HS-27A (cell line): ENCODE measurements at regions not wholly inside any gene's neighbourhood (a gene's known extent, or its start where the extent isn't known, plus 50 kb on each side); places are given as distances from the start of the nearest gene placed in this dataset.
"Not testable (repeated sequence)": the region's sequence is repeated elsewhere in the genome, so short reads cannot be mapped to it uniquely, and the experiment has no call there.

Source experiments
- DNase-seq: peaks from one replicate; pipeline ENCODE4 v3.0.0-alpha.2; 2012; ENCODE audit warnings: low read depth, missing footprints

DNA sequence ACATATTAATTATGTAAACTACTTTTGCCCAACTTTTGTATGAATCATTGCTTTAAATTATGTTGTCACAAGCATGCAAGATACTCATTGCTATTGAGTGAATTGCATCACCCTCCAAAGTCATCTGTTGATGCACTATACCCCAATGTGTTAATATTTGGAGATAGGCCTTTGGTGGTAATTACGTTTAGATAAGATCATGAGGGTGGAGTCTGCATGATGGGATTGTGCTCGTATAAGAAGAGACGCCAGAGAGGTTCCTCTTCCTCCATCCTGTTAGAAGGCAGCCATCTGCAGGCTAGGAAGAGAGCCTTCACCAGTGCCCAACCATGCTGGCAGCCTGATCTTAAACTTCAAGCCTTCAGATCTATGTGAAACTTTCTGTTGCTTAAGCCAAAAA lies 95.3 kb upstream of the MAGI2 start:
- no peak for DNase-seq

DNA sequence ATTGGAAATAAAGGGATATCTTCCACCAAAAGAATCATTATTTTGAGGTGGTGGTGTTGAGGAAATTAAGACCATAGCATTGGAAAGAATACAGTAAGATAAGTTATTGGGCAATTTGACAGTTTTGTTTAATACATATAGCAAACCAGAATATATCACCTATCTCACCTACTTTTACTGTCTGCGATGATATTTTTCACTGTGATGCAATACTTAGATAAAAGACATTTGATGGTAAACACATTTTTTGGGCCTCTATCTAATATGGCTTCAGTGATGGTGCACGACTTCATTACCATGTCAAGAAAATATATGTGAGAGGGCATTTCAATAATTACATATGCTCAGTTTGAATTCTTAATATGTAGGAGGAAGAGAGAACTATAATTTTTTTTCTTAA lies 93.7 kb upstream of the MAGI2 start:
- no peak for DNase-seq

DNA sequence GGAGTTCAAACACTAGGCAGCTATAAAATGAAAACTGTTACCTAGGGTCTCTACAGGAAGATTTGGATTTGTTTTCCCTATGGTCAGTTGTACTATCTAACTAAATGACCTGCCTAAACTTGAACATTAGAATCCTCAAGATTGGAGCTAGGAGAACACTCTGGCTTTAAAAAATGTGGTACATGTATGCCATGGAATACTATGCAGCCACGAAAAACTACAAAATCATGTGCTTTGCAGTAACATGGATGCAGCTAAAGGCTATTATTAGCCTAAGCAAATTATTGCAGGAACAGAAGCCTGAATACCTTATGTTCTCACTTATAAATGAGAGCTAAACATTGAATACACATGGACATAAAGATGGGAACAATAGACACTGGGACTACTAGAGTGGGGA lies 87.1 kb upstream of the MAGI2 start:
- no peak for DNase-seq

DNA sequence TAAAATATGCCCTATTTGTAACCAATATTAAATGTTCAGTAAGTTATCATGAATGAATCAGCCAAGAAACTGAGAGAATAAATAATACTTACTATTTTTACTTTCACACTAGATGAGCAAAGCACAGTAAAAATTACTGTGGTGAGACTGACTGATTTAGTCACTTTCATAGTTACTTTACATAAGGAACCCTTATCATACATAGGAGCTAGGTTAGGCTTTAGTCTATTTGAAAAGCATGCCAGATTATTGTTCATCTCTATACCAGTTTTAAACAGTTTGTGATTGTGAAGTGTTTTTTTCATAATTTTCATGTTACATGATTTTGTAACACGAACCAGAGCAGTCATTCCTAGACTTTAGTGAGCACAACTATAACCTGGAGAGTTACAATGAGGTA lies 80.7 kb upstream of the MAGI2 start:
- no peak for DNase-seq

DNA sequence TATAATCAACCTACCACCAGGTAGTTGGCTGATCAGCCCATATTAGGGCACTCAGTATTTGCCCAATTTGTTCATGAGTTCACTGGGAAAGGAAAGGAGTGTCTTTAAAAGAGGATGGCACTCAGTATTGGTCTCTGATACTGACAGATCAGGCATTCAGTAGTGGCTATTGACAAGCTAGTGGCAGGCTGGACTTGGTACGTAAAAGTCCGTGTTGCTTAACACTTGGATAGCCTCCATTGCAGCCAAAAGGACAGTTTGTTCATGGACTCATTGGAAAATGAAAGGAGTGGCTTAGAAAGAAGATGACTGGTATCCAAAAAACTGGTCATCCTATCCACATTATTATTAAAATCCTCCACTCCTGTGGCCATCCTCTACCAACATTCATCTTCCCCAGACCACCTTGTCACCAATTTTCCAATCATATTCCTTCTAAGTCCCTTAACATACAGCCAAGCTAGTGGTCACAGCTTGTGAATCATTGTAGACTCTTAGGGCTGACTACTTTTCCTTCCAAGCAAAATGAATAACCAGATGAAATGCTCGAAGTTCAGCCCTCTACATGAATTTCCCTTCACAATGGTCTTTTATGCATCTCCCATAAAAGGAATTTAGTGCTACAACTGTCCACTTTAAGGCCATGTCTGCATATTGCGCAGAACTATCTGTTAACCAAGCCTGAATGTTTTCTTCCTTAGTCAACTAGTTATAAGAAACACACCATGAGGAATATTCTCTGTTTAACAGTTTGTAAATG lies 78.6 kb upstream of the MAGI2 start:
- no peak for DNase-seq

DNA sequence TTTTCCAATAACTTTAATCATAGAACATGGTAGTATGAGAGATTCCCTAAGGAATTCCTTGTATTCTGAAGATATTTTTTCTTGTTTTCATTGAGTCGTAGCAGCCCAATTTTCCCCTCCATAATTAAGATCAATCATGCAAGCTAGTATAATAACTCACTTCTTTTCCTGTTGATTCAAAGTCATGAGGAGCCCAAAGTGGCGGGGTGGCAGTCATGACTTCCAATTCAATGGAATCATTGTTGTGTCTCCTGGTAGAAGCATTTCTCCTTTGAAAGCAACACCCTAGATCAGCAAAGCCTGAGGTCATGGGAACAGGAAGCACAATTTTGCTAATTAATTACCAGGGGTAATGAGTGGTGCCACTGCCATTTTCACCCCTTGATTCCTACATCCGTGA lies 77.6 kb upstream of the MAGI2 start:
- no peak for DNase-seq

DNA sequence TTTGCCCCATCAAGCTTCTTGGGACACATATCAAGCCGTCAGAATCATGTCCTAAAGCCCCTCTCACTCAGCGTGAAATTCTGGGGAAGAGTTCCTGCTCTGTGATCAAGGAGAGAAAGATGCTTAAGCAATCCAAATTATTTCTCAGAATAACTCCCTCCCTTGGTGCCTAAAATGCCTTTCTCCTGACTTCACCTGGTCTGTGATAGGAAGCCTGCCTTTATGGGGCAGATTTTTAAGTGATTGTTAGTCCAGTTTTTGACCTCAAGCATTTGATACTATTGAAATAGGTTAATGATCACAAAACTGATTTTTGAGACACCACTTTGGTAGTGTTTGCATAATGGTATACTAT lies 76.4 kb upstream of the MAGI2 start:
- DNase-seq: no peak

DNA sequence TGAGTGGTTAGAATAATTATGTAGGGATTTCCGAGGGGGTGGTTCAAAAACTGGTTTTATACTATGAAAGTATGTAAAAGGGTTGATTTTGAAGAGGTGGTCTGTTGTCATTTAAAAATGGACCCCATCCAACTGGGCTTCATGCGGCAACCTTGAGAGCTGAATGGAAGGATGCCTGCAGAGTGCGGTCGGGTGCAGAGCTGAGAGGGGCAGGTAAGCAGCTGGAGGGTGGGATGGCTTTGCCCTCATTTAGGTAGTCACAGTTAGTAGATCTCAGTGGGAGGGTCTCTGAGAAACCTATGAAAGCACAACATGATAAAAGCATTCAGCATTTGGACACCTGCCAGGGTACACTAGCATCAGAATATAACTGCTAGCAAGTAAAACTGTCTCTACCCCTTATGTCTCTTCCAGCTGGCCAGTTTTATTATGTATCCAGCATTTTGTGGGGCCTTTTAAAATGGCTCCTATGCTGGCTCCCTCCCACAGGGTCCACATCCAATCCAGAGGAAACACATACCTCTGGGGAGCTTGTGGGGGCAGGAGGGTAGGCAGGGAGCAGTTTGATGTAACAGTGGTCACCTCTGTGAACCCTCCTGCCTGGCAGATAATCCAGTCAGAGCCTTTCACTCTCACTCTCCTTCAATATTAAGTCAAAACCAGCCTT lies 75.9 kb upstream of the MAGI2 start:
- no peak for DNase-seq

DNA sequence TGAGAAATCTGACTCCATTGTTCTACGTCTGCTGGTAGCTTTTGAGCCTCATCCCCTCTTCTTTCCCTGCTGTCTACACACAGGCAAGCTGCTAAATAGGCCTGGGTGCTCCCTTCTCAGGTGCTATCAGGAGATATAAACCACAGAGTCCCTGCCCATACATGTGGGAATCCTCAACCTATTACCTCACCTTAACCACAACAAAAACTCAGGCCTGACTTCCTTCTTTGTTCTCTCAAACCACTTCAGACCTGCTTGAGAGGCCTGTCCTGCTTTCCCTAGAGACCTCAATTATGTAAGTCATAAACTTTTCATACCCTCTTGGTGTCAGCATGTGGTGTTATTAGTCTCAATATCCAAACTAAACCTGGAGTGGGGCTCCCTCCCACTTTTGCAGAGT lies 75.0 kb upstream of the MAGI2 start:
- DNase-seq: no peak

DNA sequence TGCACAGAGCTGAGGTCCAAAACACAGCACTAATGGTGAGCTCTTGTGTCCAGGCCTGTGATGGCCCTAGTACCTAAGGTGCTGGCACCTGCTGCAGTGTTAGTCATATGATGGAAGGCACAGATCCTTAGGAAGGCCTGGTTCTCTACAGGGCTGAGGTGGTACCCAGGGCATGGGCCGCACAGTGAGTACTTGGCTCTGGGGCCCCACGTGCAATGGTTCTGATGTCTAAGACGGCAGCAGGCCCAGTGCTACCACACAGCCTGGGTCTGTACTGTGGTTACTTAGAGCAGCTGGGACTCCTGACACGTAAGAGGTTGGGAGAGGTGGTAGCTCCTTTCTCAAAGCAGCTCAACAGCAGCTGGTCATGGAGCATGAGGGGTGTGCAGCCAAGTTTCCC lies 70.6 kb upstream of the MAGI2 start:
- DNase-seq: no peak

DNA sequence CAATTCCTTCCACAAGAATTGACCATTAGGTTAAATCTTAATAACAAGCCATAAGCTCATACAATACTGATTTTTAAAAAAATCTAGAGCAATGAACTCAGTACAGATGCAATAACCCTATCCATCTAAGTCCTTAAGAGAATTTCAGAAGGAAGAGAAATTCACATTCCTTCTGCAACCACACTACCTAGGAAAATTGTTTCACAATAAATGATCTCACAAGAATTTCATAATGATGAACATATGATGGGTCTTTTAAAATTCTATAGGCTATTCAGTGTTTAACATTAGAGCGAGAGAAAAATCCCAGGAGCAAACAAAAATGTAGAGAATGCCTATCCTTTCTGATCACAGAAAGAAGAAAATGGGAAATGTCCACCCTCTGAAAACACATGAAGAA lies 70.0 kb upstream of the MAGI2 start:
- DNase-seq: no peak

DNA sequence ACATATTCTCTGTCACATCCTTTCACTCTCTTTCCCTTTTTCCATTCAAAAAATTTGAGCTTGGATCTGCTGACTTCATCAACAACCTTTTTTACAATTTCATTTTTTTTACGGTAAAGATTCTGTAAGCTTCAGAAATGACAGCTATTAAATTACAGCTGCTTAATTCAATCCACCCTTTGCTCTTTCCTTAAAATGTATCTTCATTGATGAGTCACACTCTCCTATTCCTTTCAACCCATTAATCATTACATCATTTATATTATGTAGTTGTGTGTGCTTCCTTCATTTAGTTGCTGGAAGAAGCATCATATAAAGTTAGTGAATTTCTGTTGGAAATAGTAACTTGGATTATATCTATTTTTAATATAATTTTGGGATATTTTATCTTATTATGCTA lies 67.1 kb upstream of the MAGI2 start:
- no peak for DNase-seq

DNA sequence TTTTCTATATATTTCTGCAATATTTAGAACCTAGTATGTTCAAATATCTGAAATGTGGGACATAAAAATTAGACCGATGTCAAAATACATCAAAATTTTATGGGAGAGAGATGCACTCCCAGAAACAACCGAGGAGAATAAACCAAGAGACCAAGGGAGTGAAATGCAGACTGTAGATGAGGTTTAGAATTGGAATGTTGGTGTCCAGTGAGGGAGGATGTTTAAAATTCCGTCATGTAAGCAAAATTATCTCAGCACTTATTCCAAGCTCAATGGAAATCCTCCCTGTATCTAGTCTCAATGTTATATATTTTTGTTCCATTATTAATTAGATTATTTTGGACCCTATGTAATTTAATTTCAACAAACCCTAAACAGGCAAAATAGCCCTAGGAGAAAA lies 61.9 kb upstream of the MAGI2 start:
- no peak for DNase-seq

DNA sequence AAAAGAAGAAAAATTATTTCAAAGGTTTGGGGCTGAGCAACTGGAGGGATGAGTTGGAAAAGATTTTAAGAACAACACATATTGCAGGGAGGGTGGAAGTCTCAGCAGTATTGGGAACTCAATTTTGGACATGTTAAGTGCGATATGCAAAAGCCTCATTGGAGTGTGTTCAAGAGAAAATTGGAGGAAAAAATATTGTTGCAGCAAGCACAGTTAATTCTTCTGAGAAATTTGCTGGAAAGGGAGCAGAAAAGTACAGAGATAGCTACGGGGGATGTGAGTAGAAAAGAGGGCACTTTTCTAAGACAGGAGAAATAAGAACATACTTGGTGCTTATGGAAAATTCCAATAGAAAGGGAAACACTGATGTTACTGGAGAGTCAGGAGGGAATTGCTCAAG lies 59.8 kb upstream of the MAGI2 start:
- no peak for DNase-seq

DNA sequence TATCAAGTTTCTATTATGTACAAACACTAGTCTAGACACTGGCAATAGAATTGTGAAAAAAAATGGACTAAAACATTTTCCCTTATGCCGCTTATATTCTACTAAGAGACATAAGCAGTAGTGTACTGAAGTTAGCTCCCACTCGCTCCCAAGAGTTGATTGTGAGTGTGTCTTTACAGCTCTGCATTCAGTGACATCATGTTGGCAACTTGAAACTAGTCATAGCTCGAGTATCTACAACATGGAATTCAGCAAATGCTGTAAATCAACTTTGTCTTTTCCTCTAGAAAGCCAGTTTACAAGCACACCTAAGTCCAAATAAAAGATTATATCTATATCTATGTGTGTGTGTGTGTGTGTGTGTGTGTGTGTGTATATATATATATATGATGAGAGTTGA lies 58.8 kb upstream of the MAGI2 start:
- no peak for DNase-seq

DNA sequence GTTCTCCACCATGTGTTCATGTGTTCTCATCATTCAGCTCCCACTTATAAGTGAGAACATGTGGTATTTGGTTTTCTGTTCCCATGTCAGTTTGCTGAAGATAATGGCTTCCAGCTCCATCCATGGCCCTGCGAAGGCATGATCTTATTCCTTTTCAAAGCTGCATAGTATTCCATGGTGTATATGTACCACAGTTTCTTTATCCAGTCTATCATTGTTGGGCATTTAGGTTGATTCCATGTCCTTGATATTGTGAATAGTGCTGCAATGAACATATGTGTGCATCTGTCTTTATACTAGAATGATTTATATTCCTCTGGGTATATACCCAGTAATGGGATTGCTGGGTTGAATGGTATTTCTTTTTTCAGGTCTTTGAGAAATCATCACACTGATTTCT lies 57.6 kb upstream of the MAGI2 start:
- not testable (repeated sequence) for DNase-seq

DNA sequence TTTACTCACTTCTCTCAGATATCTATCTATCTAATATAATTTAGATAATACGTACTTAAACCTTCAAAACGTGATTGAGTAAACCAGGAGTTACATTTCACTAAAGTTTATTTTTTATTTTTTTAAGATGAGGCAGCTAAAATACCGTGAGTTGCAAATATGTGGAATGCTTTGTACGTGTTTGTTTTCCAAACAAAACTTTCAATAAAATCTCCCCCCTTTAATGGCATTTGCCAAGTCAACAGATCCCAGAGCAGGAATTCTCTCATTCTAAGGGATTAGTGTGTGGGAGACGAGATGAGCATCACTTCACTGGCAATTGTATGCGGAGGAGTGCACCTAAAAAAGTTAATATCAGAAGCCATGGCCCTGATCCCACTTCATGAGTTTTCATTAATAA lies 53.7 kb upstream of the MAGI2 start:
- no peak for DNase-seq

DNA sequence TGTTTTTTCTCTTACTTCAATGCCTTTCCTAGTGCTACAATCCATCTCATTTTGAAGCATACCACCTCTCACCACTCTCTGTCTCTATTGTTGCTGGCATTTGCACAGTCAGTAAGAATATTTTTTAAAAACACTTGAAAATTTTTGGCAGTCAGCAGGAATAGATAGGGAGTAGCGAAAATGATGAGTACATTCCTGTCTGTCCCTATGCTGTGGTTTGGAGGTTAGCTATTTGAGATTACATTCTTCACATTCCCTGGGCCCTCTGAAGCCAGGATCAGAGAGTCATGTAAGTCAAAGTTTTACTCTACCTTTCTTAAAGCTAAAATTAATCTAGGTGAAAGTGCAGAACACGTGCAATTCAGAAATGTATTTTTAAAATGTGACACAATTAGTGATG lies 53.0 kb upstream of the MAGI2 start:
- peak; percentile 53 for DNase-seq

DNA sequence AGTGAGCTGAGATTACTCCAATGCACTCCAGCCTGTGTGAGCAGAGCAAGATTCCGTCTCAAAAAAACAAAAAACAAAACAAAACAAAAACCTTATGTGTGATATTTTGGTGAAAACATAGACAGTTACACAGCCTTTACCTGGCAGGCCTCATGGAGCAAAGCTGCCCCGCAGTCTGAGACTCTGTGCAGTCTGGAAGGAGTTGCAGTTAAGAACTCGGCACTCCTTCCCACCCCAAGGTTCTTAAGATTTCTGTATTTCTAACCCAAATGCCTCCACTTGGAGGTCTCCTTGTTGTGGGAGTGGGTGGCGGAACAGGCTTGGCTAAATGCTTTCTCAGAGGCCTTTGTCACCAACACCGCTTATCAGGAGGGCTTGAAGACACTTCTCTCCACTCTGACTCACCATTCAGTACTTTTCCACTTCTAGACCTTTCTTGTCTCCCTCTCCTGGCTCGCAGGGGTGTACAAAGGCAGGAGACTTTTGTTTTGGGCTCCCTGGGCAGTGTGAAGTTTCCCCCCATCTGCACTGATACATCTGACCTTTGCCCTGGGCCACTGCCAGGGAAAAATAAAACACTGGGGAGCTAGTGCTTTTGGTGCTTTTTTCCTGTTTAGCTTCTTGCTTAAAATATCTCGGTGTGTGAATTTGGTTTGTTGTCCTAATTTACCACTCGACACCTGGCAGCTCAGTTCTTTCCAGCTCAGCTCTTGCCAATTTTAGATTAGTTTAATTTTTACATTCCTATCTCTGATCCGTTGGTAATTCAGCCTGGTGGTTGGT lies 51.3 kb upstream of the MAGI2 start:
- DNase-seq: no peak
